ENCODE measurements at regions not wholly inside any gene's neighbourhood (a gene's known extent, or its start where the extent isn't known, plus 50 kb on each side); places are given as distances from the start of the nearest gene placed in this dataset.

- H3K4me3 Mint-ChIP-seq: no peak overlapping the region
- H3K27ac Mint-ChIP-seq: no peak overlapping the region
- H3K27me3 Mint-ChIP-seq: peaks cover 24% of the 10 kb centered on the region
- H3K36me3 Mint-ChIP-seq (ENCODE audit: low read depth): no peaks in the 10 kb centered on the region
- no peaks in the 10 kb centered on the region for H3K9me3 Mint-ChIP-seq
- H3K4me1 Mint-ChIP-seq (ENCODE audit: low read depth): no peaks in the 10 kb centered on the region
- DNase-seq: no peak
Observed at GRCh38 chr2:226320076-226320948, 479.3 kb downstream of the IRS1 start.

GRCh38 chr2:226317970-226318369 lies 481.6 kb downstream of the IRS1 start:
- Mint-ChIP-seq H3K27ac (no peak overlapping the region), H3K36me3 (ENCODE audit: low read depth) (no peaks in the 10 kb centered on the region), H3K9me3 (no peaks in the 10 kb centered on the region)

GRCh38 chr2:226313060-226313459 lies 486.6 kb downstream of the IRS1 start:
- no peak overlapping the region for H3K4me3 Mint-ChIP-seq
- no peaks in the 10 kb centered on the region for H3K36me3 Mint-ChIP-seq (ENCODE audit: low read depth)
- peaks cover 21% of the 10 kb centered on the region for H3K27me3 Mint-ChIP-seq
- no peaks in the 10 kb centered on the region for H3K4me1 Mint-ChIP-seq (ENCODE audit: low read depth)
- no peak for DNase-seq
- H3K27ac Mint-ChIP-seq: no peak overlapping the region
- no peaks in the 10 kb centered on the region for H3K9me3 Mint-ChIP-seq

More at GRCh38 chr2:226317970-226318369, 481.6 kb downstream of the IRS1 start:
- Mint-ChIP-seq H3K27me3 (peaks cover 23% of the 10 kb centered on the region), H3K4me3 (no peak overlapping the region), H3K4me1 (ENCODE audit: low read depth) (no peaks in the 10 kb centered on the region)
- DNase-seq: no peak

GRCh38 chr2:226312155-226312554 lies 487.5 kb downstream of the IRS1 start:
- Mint-ChIP-seq H3K4me1 (ENCODE audit: low read depth) (no peaks in the 10 kb centered on the region), H3K27ac (no peak overlapping the region), H3K9me3 (no peaks in the 10 kb centered on the region), H3K27me3 (peaks cover 18% of the 10 kb centered on the region), H3K4me3 (no peak overlapping the region), H3K36me3 (ENCODE audit: low read depth) (no peaks in the 10 kb centered on the region)
- DNase-seq: no peak

GRCh38 chr2:226310146-226310545 lies 489.5 kb downstream of the IRS1 start:
- Mint-ChIP-seq H3K36me3 (ENCODE audit: low read depth) (no peaks in the 10 kb centered on the region), H3K27me3 (peaks cover 23% of the 10 kb centered on the region), H3K27ac (no peak overlapping the region)

GRCh38 chr2:226308986-226309385 lies 490.6 kb downstream of the IRS1 start:
- no peaks in the 10 kb centered on the region for H3K36me3 Mint-ChIP-seq (ENCODE audit: low read depth)
- no peaks in the 10 kb centered on the region for H3K9me3 Mint-ChIP-seq
- no peak overlapping the region for H3K27ac Mint-ChIP-seq
- H3K4me1 Mint-ChIP-seq (ENCODE audit: low read depth): peaks cover 1% of the 10 kb centered on the region
- H3K27me3 Mint-ChIP-seq: peaks cover 24% of the 10 kb centered on the region
- DNase-seq: no peak
- no peak overlapping the region for H3K4me3 Mint-ChIP-seq

More at GRCh38 chr2:226310146-226310545, 489.5 kb downstream of the IRS1 start:
- DNase-seq: no peak
- no peak overlapping the region for H3K4me3 Mint-ChIP-seq
- H3K9me3 Mint-ChIP-seq: no peaks in the 10 kb centered on the region
- no peaks in the 10 kb centered on the region for H3K4me1 Mint-ChIP-seq (ENCODE audit: low read depth)

GRCh38 chr2:226308323-226308680 lies 491.3 kb downstream of the IRS1 start:
- Mint-ChIP-seq H3K4me1 (ENCODE audit: low read depth) (peaks cover 1% of the 10 kb centered on the region), H3K27me3 (peaks cover 19% of the 10 kb centered on the region), H3K27ac (no peak overlapping the region), H3K4me3 (no peak overlapping the region), H3K9me3 (no peaks in the 10 kb centered on the region), H3K36me3 (ENCODE audit: low read depth) (no peaks in the 10 kb centered on the region)
- no peak for DNase-seq

- Mint-ChIP-seq H3K36me3 (ENCODE audit: low read depth) (no peaks in the 10 kb centered on the region), H3K4me1 (ENCODE audit: low read depth) (peaks cover 1% of the 10 kb centered on the region), H3K4me3 (no peak overlapping the region), H3K27me3 (peaks cover 16% of the 10 kb centered on the region), H3K9me3 (no peaks in the 10 kb centered on the region), H3K27ac (no peak overlapping the region)
- DNase-seq: no peak
Observed at GRCh38 chr2:226307487-226308322, 491.9 kb downstream of the IRS1 start.

- peaks cover 18% of the 10 kb centered on the region for H3K27me3 Mint-ChIP-seq
- no peaks in the 10 kb centered on the region for H3K9me3 Mint-ChIP-seq
- no peak overlapping the region for H3K27ac Mint-ChIP-seq
- no peak for DNase-seq
- H3K4me1 Mint-ChIP-seq (ENCODE audit: low read depth): peaks cover 1% of the 10 kb centered on the region
- H3K4me3 Mint-ChIP-seq: no peak overlapping the region
- H3K36me3 Mint-ChIP-seq (ENCODE audit: low read depth): no peaks in the 10 kb centered on the region
Observed at GRCh38 chr2:226306969-226307368, 492.7 kb downstream of the IRS1 start.

GRCh38 chr2:226304308-226304707 lies 495.3 kb downstream of the IRS1 start:
- no peak overlapping the region for H3K4me3 Mint-ChIP-seq
- no peak for DNase-seq
- peaks cover 1% of the 10 kb centered on the region for H3K4me1 Mint-ChIP-seq (ENCODE audit: low read depth)
- H3K9me3 Mint-ChIP-seq: no peaks in the 10 kb centered on the region
- peaks cover 24% of the 10 kb centered on the region for H3K27me3 Mint-ChIP-seq
- H3K27ac Mint-ChIP-seq: no peak overlapping the region
- no peaks in the 10 kb centered on the region for H3K36me3 Mint-ChIP-seq (ENCODE audit: low read depth)

- H3K36me3 Mint-ChIP-seq (ENCODE audit: low read depth): no peaks in the 10 kb centered on the region
- no peaks in the 10 kb centered on the region for H3K9me3 Mint-ChIP-seq
- H3K27me3 Mint-ChIP-seq: peaks cover 20% of the 10 kb centered on the region
- no peak overlapping the region for H3K27ac Mint-ChIP-seq
- no peak for DNase-seq
- peaks cover 1% of the 10 kb centered on the region for H3K4me1 Mint-ChIP-seq (ENCODE audit: low read depth)
- H3K4me3 Mint-ChIP-seq: no peak overlapping the region
Observed at GRCh38 chr2:226303707-226304106, 495.9 kb downstream of the IRS1 start.

GRCh38 chr2:226300196-226300886 lies 499.3 kb downstream of the IRS1 start:
- peaks cover 1% of the 10 kb centered on the region for H3K4me1 Mint-ChIP-seq (ENCODE audit: low read depth)
- H3K27ac Mint-ChIP-seq: no peak overlapping the region
- H3K36me3 Mint-ChIP-seq (ENCODE audit: low read depth): no peaks in the 10 kb centered on the region
- H3K4me3 Mint-ChIP-seq: no peak overlapping the region
- no peak for DNase-seq
- H3K9me3 Mint-ChIP-seq: no peaks in the 10 kb centered on the region
- peaks cover 22% of the 10 kb centered on the region for H3K27me3 Mint-ChIP-seq

GRCh38 chr2:226299771-226300170 lies 499.8 kb downstream of the IRS1 start:
- Mint-ChIP-seq H3K4me3 (no peak overlapping the region), H3K27ac (no peak overlapping the region), H3K4me1 (ENCODE audit: low read depth) (peaks cover 1% of the 10 kb centered on the region), H3K36me3 (ENCODE audit: low read depth) (no peaks in the 10 kb centered on the region), H3K27me3 (peaks cover 22% of the 10 kb centered on the region), H3K9me3 (no peaks in the 10 kb centered on the region)
- DNase-seq: no peak

GRCh38 chr2:226295681-226296080 lies 503.9 kb downstream of the IRS1 start:
- Mint-ChIP-seq H3K27ac (no peak overlapping the region), H3K36me3 (ENCODE audit: low read depth) (no peaks in the 10 kb centered on the region), H3K4me3 (no peak overlapping the region), H3K9me3 (peaks cover 12% of the 10 kb centered on the region), H3K4me1 (ENCODE audit: low read depth) (no peaks in the 10 kb centered on the region), H3K27me3 (peaks cover 19% of the 10 kb centered on the region)
- DNase-seq: no peak

Data from activated T-cell treated with anti-CD3 and anti-CD28 coated beads, Interleukin-2, amount 50 U/mL, for 24 hours (primary cell).